Lower leg skin (tissue), 4 donors: ENCODE measurements at regions not wholly inside any gene's neighbourhood (a gene's known extent, or its start where the extent isn't known, plus 50 kb on each side); places are given as distances from the start of the nearest gene placed in this dataset.

Experiments used
- DNase-seq, 2 donors: peaks; one replicate each; pipeline ENCODE4 v3.0.0-alpha.2; 2019; ENCODE audit warnings: low spot score in 2 of 2
- H3K4me3 ChIP-seq: fragments of 200-600 bp; sonication (generic); 2 replicates; pipeline ENCODE4 v1.5.1; 2017; ENCODE audit warnings: mild to moderate bottlenecking, low read depth; ENCODE audit not compliant: poor library complexity, severe bottlenecking
- POLR2A ChIP-seq, 2 donors: fragments of 450-650 bp; IDR thresholded peaks; one replicate each; pipeline ENCODE4 v1.6.1; 2016 to 2017; ENCODE audit warnings: antibody characterized with exemption in 2 of 2, mild to moderate bottlenecking in 1 of 2, moderate library complexity in 1 of 2
- WGBS, 2 donors: methylation state at CpG; one replicate each; pipeline ENCODE4 v1.1.5; 2018; 5-methylcytosine and 5-hydroxymethylcytosine counted together
- intact Hi-C: fragments of 100-400 bp; cut with DNase I; formaldehyde crosslinking; loops from one replicate; pipeline ENCODE4 v1.15.0; 2023; ENCODE audit warnings: low total_unique reads
- TF ChIP-seq, protein P1 (sequence below), 3 donors: fragments of 450-650 bp; IDR thresholded peaks; one replicate each; pipeline ENCODE4 v1.5.1; 2016; ENCODE audit warnings: antibody characterized with exemption in 3 of 3, mild to moderate bottlenecking in 3 of 3, moderate library complexity in 2 of 3

- TF ChIP-seq POLR2A (IDR thresholded peaks at IDR 0.05), result no peak
- TF ChIP-seq, protein P1, sequence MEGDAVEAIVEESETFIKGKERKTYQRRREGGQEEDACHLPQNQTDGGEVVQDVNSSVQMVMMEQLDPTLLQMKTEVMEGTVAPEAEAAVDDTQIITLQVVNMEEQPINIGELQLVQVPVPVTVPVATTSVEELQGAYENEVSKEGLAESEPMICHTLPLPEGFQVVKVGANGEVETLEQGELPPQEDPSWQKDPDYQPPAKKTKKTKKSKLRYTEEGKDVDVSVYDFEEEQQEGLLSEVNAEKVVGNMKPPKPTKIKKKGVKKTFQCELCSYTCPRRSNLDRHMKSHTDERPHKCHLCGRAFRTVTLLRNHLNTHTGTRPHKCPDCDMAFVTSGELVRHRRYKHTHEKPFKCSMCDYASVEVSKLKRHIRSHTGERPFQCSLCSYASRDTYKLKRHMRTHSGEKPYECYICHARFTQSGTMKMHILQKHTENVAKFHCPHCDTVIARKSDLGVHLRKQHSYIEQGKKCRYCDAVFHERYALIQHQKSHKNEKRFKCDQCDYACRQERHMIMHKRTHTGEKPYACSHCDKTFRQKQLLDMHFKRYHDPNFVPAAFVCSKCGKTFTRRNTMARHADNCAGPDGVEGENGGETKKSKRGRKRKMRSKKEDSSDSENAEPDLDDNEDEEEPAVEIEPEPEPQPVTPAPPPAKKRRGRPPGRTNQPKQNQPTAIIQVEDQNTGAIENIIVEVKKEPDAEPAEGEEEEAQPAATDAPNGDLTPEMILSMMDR (IDR thresholded peaks at IDR 0.05), result no peak
- intact Hi-C loops, result no loop called here
- no peak overlapping the region for H3K4me3 ChIP-seq
- no peak for DNase-seq
- 72 to 74% methylated on average over 2 of the region's 2 CpGs for WGBS, 2 donors
Observed at GRCh38 chr10:64210211-64210610, 689.0 kb downstream of the REEP3 start.

- DNase-seq, result no peak
- no peak for TF ChIP-seq POLR2A (IDR thresholded peaks at IDR 0.05)
- TF ChIP-seq, protein P1 (IDR thresholded peaks at IDR 0.05), result no peak
- intact Hi-C loops, result no loop called here
- WGBS, 2 donors, result 78 to 83% methylated on average over 3 of the region's 3 CpGs
- no peak overlapping the region for H3K4me3 ChIP-seq
Observed at GRCh38 chr10:64211466-64211865, 690.3 kb downstream of the REEP3 start.

- TF ChIP-seq, protein P1 (IDR thresholded peaks at IDR 0.05), result no peak
- no peak for TF ChIP-seq POLR2A (IDR thresholded peaks at IDR 0.05)
- no peak overlapping the region for H3K4me3 ChIP-seq
- WGBS, 2 donors, result 57 to 74% methylated on average over 1 of the region's 1 CpG
- no peak for DNase-seq
- intact Hi-C loops, result no loop called here
Observed at GRCh38 chr10:64215088-64215487, 693.9 kb downstream of the REEP3 start.

- intact Hi-C loops, result no loop called here
- WGBS, 2 donors, result 71 to 73% methylated on average over 6 of the region's 6 CpGs
- no peak for DNase-seq
- TF ChIP-seq, protein P1 (IDR thresholded peaks at IDR 0.05), result no peak
- H3K4me3 ChIP-seq, result no peak overlapping the region
Observed at GRCh38 chr10:64219271-64220025, 698.2 kb downstream of the REEP3 start.

GRCh38 chr10:64234489-64234888, 713.3 kb downstream of the REEP3 start:
- intact Hi-C loops, result no loop called here
- DNase-seq, result no peak
- no peak overlapping the region for H3K4me3 ChIP-seq
- TF ChIP-seq, protein P1 (IDR thresholded peaks at IDR 0.05), result no peak
- TF ChIP-seq POLR2A (IDR thresholded peaks at IDR 0.05), result no peak

GRCh38 chr10:64257704-64258103, 736.5 kb downstream of the REEP3 start:
- TF ChIP-seq, protein P1 (IDR thresholded peaks at IDR 0.05), result no peak
- TF ChIP-seq POLR2A (IDR thresholded peaks at IDR 0.05), result no peak
- no peak for DNase-seq

More at GRCh38 chr10:64257704-64258103, 736.5 kb downstream of the REEP3 start:
- WGBS, 2 donors, result 64 to 71% methylated on average over 1 of the region's 1 CpG
- H3K4me3 ChIP-seq, result no peak overlapping the region
- intact Hi-C loops, result no loop called here
